ENCODE measurements at regions not wholly inside any gene's neighbourhood (a gene's known extent, or its start where the extent isn't known, plus 50 kb on each side); places are given as distances from the start of the nearest gene placed in this dataset.

- DNase-seq (ENCODE audit: low read depth): peak; percentile 57
- TF ChIP-seq, protein P1, sequence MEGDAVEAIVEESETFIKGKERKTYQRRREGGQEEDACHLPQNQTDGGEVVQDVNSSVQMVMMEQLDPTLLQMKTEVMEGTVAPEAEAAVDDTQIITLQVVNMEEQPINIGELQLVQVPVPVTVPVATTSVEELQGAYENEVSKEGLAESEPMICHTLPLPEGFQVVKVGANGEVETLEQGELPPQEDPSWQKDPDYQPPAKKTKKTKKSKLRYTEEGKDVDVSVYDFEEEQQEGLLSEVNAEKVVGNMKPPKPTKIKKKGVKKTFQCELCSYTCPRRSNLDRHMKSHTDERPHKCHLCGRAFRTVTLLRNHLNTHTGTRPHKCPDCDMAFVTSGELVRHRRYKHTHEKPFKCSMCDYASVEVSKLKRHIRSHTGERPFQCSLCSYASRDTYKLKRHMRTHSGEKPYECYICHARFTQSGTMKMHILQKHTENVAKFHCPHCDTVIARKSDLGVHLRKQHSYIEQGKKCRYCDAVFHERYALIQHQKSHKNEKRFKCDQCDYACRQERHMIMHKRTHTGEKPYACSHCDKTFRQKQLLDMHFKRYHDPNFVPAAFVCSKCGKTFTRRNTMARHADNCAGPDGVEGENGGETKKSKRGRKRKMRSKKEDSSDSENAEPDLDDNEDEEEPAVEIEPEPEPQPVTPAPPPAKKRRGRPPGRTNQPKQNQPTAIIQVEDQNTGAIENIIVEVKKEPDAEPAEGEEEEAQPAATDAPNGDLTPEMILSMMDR (IDR thresholded peaks at IDR 0.05; ENCODE audit: low read length, missing control alignments): no peak
- no peak overlapping the region for H3K4me3 ChIP-seq (replicated peaks; ENCODE audit: low read depth, low read length)
Measured at GRCh38 chrY:7807516-7807870, 895.9 kb upstream of the AMELY start.

DNA sequence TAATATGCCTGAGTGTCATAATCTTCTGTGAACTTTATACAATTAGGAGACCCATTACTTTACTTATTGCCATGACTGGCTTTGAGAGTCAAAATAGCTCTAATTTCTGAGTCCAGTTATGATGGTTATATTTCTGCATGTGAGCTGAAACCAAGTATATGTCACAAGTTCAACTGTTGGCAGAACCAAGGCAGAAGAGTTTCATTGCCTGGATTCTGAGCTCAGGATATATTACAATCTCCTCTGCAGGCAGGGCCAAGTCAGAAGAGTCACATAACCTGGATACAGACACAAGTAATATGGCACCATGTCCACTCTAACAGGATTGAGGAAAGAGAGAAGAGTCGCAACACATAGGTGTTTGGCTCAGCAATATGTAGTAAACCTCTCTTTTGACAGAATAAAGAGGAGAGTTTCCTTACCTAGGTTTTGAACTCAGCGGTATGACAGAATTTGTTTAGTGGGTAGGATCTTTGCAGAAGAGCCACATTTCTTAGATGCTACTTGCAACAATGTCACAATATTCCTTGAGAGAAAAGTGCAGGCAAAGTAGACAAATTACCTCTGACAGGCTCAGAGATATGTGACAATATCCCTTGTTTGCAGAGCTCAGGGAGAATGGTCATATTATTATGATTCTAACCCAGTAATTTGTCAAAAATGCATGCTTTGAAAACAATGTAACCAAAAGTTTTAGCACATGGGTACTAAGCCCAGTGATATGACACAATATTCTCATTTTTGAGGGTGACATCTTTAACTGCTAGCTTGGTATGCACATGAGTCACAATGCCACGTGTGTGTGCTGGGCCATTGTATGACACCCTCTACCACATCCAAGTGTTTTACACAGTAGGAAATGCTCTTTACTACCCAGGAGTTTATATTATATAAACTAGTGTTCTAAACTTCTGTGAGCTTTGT is 895.3 kb upstream of the AMELY start:
- H3K4me3 ChIP-seq (replicated peaks; ENCODE audit: low read depth, low read length): no peak overlapping the region
- peak; percentile 68 for DNase-seq (ENCODE audit: low read depth)
- TF ChIP-seq, protein P1 (IDR thresholded peaks at IDR 0.05; ENCODE audit: low read length, missing control alignments): no peak

- no peak overlapping the region for H3K4me3 ChIP-seq (replicated peaks; ENCODE audit: low read depth, low read length)
- TF ChIP-seq, protein P1 (IDR thresholded peaks at IDR 0.05; ENCODE audit: low read length, missing control alignments): no peak
- DNase-seq (ENCODE audit: low read depth): no peak
Measured at GRCh38 chrY:7805624-7806023, 894.1 kb upstream of the AMELY start.

GRCh38 chrY:7803737-7804136 is 892.2 kb upstream of the AMELY start:
- H3K4me3 ChIP-seq (replicated peaks; ENCODE audit: low read depth, low read length): no peak overlapping the region
- TF ChIP-seq, protein P1 (IDR thresholded peaks at IDR 0.05; ENCODE audit: low read length, missing control alignments): no peak
- no peak for DNase-seq (ENCODE audit: low read depth)

DNA sequence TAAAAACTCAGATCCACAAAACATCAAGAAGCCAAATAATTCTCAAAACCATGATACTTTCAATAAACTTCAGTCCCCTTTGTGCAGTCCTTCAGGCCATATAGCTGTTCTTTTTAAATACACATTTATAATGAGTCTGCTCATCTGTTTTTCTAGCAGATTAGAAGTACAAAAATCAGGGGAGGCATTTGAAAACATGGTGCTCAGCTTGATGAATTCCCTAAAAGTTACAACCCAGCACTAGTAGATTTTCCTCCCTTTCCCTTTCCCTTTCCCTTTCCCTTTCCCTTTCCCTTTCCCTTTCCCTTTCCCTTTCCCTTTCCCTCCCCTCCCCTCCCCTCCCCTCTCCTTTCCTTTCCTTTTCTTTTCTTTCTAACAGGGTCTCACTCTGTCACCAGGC is 884.6 kb upstream of the AMELY start:
- H3K4me3 ChIP-seq (replicated peaks; ENCODE audit: low read depth, low read length): no peak overlapping the region
- TF ChIP-seq, protein P1 (IDR thresholded peaks at IDR 0.05; ENCODE audit: low read length, missing control alignments): no peak
- no peak for DNase-seq (ENCODE audit: low read depth)

- peak; percentile 64 for DNase-seq (ENCODE audit: low read depth)
- TF ChIP-seq, protein P1 (IDR thresholded peaks at IDR 0.05; ENCODE audit: low read length, missing control alignments): no peak
- no peak overlapping the region for H3K4me3 ChIP-seq (replicated peaks; ENCODE audit: low read depth, low read length)
Measured at GRCh38 chrY:7794441-7794840, 882.9 kb upstream of the AMELY start.

DNA sequence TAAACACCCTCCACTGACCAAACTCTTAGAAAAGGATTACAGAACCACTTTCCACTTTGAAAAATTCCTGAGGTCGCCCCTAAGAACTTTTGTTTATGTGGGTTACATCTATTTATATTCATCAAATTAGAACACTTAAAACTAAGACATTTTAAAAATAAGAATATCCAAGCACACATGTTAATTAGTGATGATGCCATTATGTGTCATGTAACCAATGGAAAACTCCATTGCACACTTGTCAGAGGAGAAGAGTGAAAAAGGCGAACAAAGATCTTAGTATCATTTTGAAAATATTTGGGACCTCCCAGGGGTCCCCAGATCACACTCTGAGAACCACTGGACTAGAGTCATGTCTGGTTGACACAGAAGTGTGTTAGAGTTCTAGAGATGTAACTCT is 882.4 kb upstream of the AMELY start:
- no peak overlapping the region for H3K4me3 ChIP-seq (replicated peaks; ENCODE audit: low read depth, low read length)
- DNase-seq (ENCODE audit: low read depth): no peak
- TF ChIP-seq, protein P1 (IDR thresholded peaks at IDR 0.05; ENCODE audit: low read length, missing control alignments): no peak
